PC-9 (cell line): ENCODE measurements at regions not wholly inside any gene's neighbourhood (a gene's known extent, or its start where the extent isn't known, plus 50 kb on each side); places are given as distances from the start of the nearest gene placed in this dataset.

Experiments
- BruUV-seq: library from RNA; stranded (reverse); fragments of 400-500 nt; replicated peaks from 2 replicates; lab custom pipeline; 2021; lab: Mats Ljungman, UMichigan
- CTCF ChIA-PET: fragments of 300-600 bp; sonication (Branson Sonifier 250); formaldehyde crosslinking; loops from one replicate; lab custom pipeline; 2022; ENCODE audit warnings: antibody characterized with exemption; lab: Charles Lee
- POLR2A ChIA-PET: fragments of 300-600 bp; sonication (Branson Sonifier 250); formaldehyde crosslinking; loops from one replicate; lab custom pipeline; 2022; ENCODE audit warnings: antibody characterized with exemption; ENCODE audit not compliant: unreplicated experiment; lab: Charles Lee
- DNase-seq, 2 experiments: peaks; one replicate each; pipeline versions ENCODE4 v3.0.0 to v3.0.0-alpha.2; 2015 to 2022; ENCODE audit warnings: mixed read lengths in 1 of 2
- H2AFZ ChIP-seq: fragments of 200-600 bp; sonication (generic); 2 replicates; pipeline ENCODE4 v1.8.1; 2017; ENCODE audit warnings: antibody characterized with exemption
- H3F3A ChIP-seq: fragments of 200-600 bp; sonication (generic); 2 replicates; pipeline ENCODE4 v1.8.1; 2017; ENCODE audit warnings: antibody characterized with exemption, mild to moderate bottlenecking, low read depth; ENCODE audit not compliant: insufficient read depth
- H3K27ac ChIP-seq: fragments of 200-600 bp; sonication (generic); 2 replicates; pipeline ENCODE4 v1.6.1; 2016; ENCODE audit warnings: mixed run types
- H3K27me3 ChIP-seq: fragments of 200-600 bp; sonication (generic); 2 replicates; pipeline ENCODE4 v1.6.1; 2016; ENCODE audit warnings: low read depth, mixed run types; ENCODE audit not compliant: insufficient read depth
- H3K36me3 ChIP-seq: fragments of 200-600 bp; sonication (generic); 2 replicates; pipeline ENCODE4 v1.6.1; 2016; ENCODE audit warnings: low read depth, mixed run types
- H3K4me1 ChIP-seq: fragments of 200-600 bp; sonication (generic); replicated peaks from 2 replicates; pipeline ENCODE4 v1.6.1; 2016; ENCODE audit warnings: mixed run types; ENCODE audit not compliant: insufficient read depth
- H3K4me2 ChIP-seq: fragments of 200-600 bp; sonication (generic); 2 replicates; pipeline ENCODE4 v1.6.1; 2017; ENCODE audit warnings: mixed run types
- H3K4me3 ChIP-seq: fragments of 200-600 bp; sonication (generic); 2 replicates; pipeline ENCODE4 v1.6.1; 2016; ENCODE audit warnings: mixed run types
- H3K79me2 ChIP-seq: fragments of 200-600 bp; sonication (generic); 2 replicates; pipeline ENCODE4 v1.6.1; 2017; ENCODE audit warnings: low read depth, mixed run types
- H3K9me2 ChIP-seq: fragments of 200-600 bp; sonication (generic); 2 replicates; pipeline ENCODE4 v1.8.1; 2017; ENCODE audit warnings: mild to moderate bottlenecking; ENCODE audit not compliant: insufficient read depth
- H3K9me3 ChIP-seq: fragments of 200-600 bp; sonication (generic); 2 replicates; pipeline ENCODE4 v1.8.1; 2016; ENCODE audit warnings: low read depth; ENCODE audit not compliant: insufficient read depth
- H4K20me1 ChIP-seq: fragments of 200-600 bp; sonication (generic); 2 replicates; pipeline ENCODE4 v1.8.1; 2017; ENCODE audit not compliant: insufficient read depth
- CTCF ChIP-seq: fragments of 200-600 bp; sonication (generic); conservative IDR thresholded peaks from 2 replicates; pipeline ENCODE4 v1.6.1; 2017; ENCODE audit warnings: mixed run types, antibody characterized with exemption, mild to moderate bottlenecking, moderate library complexity
- EZH2 ChIP-seq: fragments of 200-600 bp; sonication (generic); IDR thresholded peaks from 2 replicates; pipeline ENCODE4 v1.8.0; 2017; ENCODE audit warnings: antibody characterized with exemption, low read depth
- intact Hi-C: fragments of 100-400 bp; cut with micrococcal nuclease; formaldehyde crosslinking; loops from one replicate; pipeline ENCODE4 v1.10.0; 2022; ENCODE audit not compliant: unreplicated experiment

- no peak overlapping the region for H3K4me2 ChIP-seq
- H3K4me1 ChIP-seq = no peaks in the 10 kb centered on the region
- no peaks in the 10 kb centered on the region for H3K79me2 ChIP-seq
- no peak overlapping the region for H2AFZ ChIP-seq
- no TSS peak for BruUV-seq
- TF ChIP-seq EZH2 (no peak), CTCF (no peak)
- DNase-seq = no peak
- H3F3A ChIP-seq = peaks cover 6% of the 10 kb centered on the region; the same call in 1 of the 2 replicates
- H3K9me3 ChIP-seq = no peaks in the 10 kb centered on the region
- ChIA-PET CTCF (no interaction called here), POLR2A (no interaction called here)
- H3K9me2 ChIP-seq = no peaks in the 10 kb centered on the region
- H3K4me3 ChIP-seq = no peak overlapping the region
- H3K36me3 ChIP-seq = no peaks in the 10 kb centered on the region
- intact Hi-C loops = no loop called here
- H4K20me1 ChIP-seq = no peaks in the 10 kb centered on the region
- H3K27me3 ChIP-seq = peaks cover 79% of the 10 kb centered on the region
- no peak overlapping the region for H3K27ac ChIP-seq
Measured at GRCh38 chr5:2532809-2533208, 218.7 kb downstream of the IRX2 start.

DNA sequence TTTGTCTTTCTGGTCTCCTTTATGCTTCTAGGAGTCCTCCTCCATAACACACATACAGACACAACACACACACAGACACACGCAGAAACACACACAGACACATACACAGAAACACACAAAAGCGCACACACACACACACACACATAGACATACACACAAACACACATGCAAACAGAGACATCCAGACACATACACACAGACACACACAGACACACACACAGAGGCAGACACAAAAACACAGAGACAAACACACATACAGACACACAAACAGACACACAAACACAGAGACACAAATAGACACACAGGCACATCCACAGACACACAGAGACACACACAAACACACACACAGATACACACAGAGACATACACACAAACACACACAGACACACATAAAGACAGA lies 220.2 kb downstream of the IRX2 start:
- intact Hi-C loops = no loop called here
- Histone ChIP-seq H3K4me3 (no peak overlapping the region), H3F3A (peaks cover 6% of the 10 kb centered on the region; the same call in 1 of the 2 replicates), H3K9me2 (no peaks in the 10 kb centered on the region), H3K4me2 (no peak overlapping the region), H3K79me2 (no peaks in the 10 kb centered on the region), H3K4me1 (no peaks in the 10 kb centered on the region), H3K36me3 (no peaks in the 10 kb centered on the region), H2AFZ (no peak overlapping the region), H3K9me3 (no peaks in the 10 kb centered on the region), H3K27ac (no peak overlapping the region), H3K27me3 (peaks cover 78% of the 10 kb centered on the region), H4K20me1 (no peaks in the 10 kb centered on the region)
- ChIA-PET CTCF (no interaction called here), POLR2A (no interaction called here)
- DNase-seq = no peak
- TF ChIP-seq EZH2 = no peak
- no peak for TF ChIP-seq CTCF
- no TSS peak for BruUV-seq

DNA sequence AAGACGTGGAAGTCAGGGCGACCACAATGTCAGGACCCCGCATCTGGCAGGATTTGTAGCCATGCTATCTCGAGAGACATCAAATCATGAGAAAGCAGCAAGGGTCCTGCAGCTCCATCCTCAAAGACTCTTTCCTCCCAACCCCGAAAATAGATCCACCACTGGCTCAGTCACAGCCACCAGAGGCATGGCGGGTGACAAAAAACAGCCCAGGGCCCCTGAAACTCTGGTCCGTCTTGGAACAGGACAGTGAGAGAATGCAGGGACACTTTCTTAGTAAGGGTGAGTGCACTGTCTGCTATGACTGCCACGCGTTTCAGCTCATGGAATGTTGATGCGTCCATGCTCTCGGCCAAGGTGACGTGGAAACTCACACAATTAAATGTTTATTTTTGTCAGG lies 220.9 kb downstream of the IRX2 start:
- Histone ChIP-seq H3K4me1 (no peaks in the 10 kb centered on the region), H3K4me3 (no peak overlapping the region), H3K36me3 (no peaks in the 10 kb centered on the region), H3K79me2 (no peaks in the 10 kb centered on the region), H3K27me3 (peaks cover 75% of the 10 kb centered on the region), H3K9me2 (no peaks in the 10 kb centered on the region), H4K20me1 (no peaks in the 10 kb centered on the region), H3F3A (peaks cover 12% of the 10 kb centered on the region), H2AFZ (no peak overlapping the region), H3K9me3 (peaks cover 4% of the 10 kb centered on the region; the same call in 1 of the 2 replicates), H3K27ac (no peak overlapping the region), H3K4me2 (no peak overlapping the region)
- intact Hi-C loops = no loop called here
- TF ChIP-seq CTCF (no peak), EZH2 (no peak)
- no peak for DNase-seq
- ChIA-PET CTCF (no interaction called here), POLR2A (no interaction called here)
- no TSS peak for BruUV-seq
